ENCODE measurements at regions not wholly inside any gene's neighbourhood (a gene's known extent, or its start where the extent isn't known, plus 50 kb on each side); places are given as distances from the start of the nearest gene placed in this dataset.

GRCh38 chr4:12487000-12487399 lies 997.1 kb downstream of the RAB28 start:
- TF ChIP-seq ATF1 (CRISPR knock-in tag; IDR thresholded peaks at IDR 0.05) (no peak), CTCF (IDR thresholded peaks at IDR 0.05) (no peak), JUN (CRISPR knock-in tag; IDR thresholded peaks at IDR 0.05) (no peak), ARID4B (CRISPR knock-in tag; IDR thresholded peaks at IDR 0.05; ENCODE audit: borderline replicate concordance) (no peak), SP1 (CRISPR knock-in tag; conservative IDR thresholded peaks at IDR 0.05) (no peak), ZNF532 (CRISPR knock-in tag; IDR thresholded peaks at IDR 0.05; ENCODE audit: borderline replicate concordance) (no peak), ATF3 (CRISPR knock-in tag; conservative IDR thresholded peaks at IDR 0.05) (no peak), ZNF138 (CRISPR knock-in tag; conservative IDR thresholded peaks at IDR 0.05) (no peak), ATF2 (CRISPR knock-in tag; IDR thresholded peaks at IDR 0.05; ENCODE audit: borderline replicate concordance, low read depth) (no peak), ZBTB43 (CRISPR knock-in tag; IDR thresholded peaks at IDR 0.05) (no peak), PREB (CRISPR knock-in tag; IDR thresholded peaks at IDR 0.05; ENCODE audit: borderline replicate concordance) (no peak)
